RWPE1 (cell line): ENCODE measurements at regions not wholly inside any gene's neighbourhood (a gene's known extent, or its start where the extent isn't known, plus 50 kb on each side); places are given as distances from the start of the nearest gene placed in this dataset.
A peak's percentile ranks its signal among the peaks of the same experiment; 100 is the strongest.

ENCODE experiments used
- CTCF ChIA-PET: fragments of 350-600 bp; sonication (Branson Sonifier 250); formaldehyde crosslinking; extraction: SDS; loops from one replicate; lab custom pipeline; 2021; lab: Yijun Ruan, JAX
- POLR2A ChIA-PET: fragments of 400-600 bp; formaldehyde crosslinking; extraction: SDS; loops from one replicate; lab custom pipeline; 2020; ENCODE audit warnings: antibody characterized with exemption; ENCODE audit not compliant: low non-redundant PET; lab: Yijun Ruan, JAX
- DNase-seq: peaks from one replicate; pipeline ENCODE4 v3.0.0; 2012; ENCODE audit warnings: low spot score
- H3K27ac ChIP-seq: fragments of 450-650 bp; 2 replicates; pipeline ENCODE4 v1.5.1; 2017
- CTCF ChIP-seq: fragments of 450-650 bp; conservative IDR thresholded peaks from 2 replicates; pipeline ENCODE4 v1.5.1; 2017; ENCODE audit warnings: low read depth, mild to moderate bottlenecking

- TF ChIP-seq CTCF = no peak
- POLR2A ChIA-PET = no interaction called here
- DNase-seq = no peak
- no peak overlapping the region for H3K27ac ChIP-seq
- CTCF ChIA-PET = no interaction called here
Observed at GRCh38 chr18:76750269-76750668, 72.1 kb upstream of the ZNF236 start.

GRCh38 chr18:76747676-76748075 lies 74.7 kb upstream of the ZNF236 start:
- no peak for DNase-seq
- ChIA-PET CTCF (no interaction called here), POLR2A (no interaction called here)
- no peak for TF ChIP-seq CTCF
- no peak overlapping the region for H3K27ac ChIP-seq

- CTCF ChIA-PET = no interaction called here
- POLR2A ChIA-PET = no interaction called here
- H3K27ac ChIP-seq = no peak overlapping the region; the same call in 1 of the 2 replicates
- DNase-seq = peak; percentile 36
- TF ChIP-seq CTCF = no peak
Observed at GRCh38 chr18:76741346-76741745, 81.0 kb upstream of the ZNF236 start.

- ChIA-PET CTCF (no interaction called here), POLR2A (no interaction called here)
Observed at GRCh38 chr18:76736309-76736708, 86.0 kb upstream of the ZNF236 start.

GRCh38 chr18:76730901-76731300 lies 91.5 kb upstream of the ZNF236 start:
- ChIA-PET POLR2A (no interaction called here), CTCF (no interaction called here)
- no peak for TF ChIP-seq CTCF
- H3K27ac ChIP-seq = no peak overlapping the region
- no peak for DNase-seq

More at GRCh38 chr18:76736309-76736708, 86.0 kb upstream of the ZNF236 start:
- no peak for TF ChIP-seq CTCF
- no peak overlapping the region for H3K27ac ChIP-seq
- no peak for DNase-seq

- ChIA-PET CTCF (no interaction called here), POLR2A (no interaction called here)
- no peak for DNase-seq
- TF ChIP-seq CTCF = no peak
- H3K27ac ChIP-seq = no peak overlapping the region
Observed at GRCh38 chr18:76727589-76727988, 94.8 kb upstream of the ZNF236 start.

GRCh38 chr18:76725445-76725844 lies 96.9 kb upstream of the ZNF236 start:
- DNase-seq = no peak
- no peak overlapping the region for H3K27ac ChIP-seq
- CTCF ChIA-PET = no interaction called here
- TF ChIP-seq CTCF = no peak
- POLR2A ChIA-PET = no interaction called here
